ENCODE measurements at regions not wholly inside any gene's neighbourhood (a gene's known extent, or its start where the extent isn't known, plus 50 kb on each side); places are given as distances from the start of the nearest gene placed in this dataset.

DNA sequence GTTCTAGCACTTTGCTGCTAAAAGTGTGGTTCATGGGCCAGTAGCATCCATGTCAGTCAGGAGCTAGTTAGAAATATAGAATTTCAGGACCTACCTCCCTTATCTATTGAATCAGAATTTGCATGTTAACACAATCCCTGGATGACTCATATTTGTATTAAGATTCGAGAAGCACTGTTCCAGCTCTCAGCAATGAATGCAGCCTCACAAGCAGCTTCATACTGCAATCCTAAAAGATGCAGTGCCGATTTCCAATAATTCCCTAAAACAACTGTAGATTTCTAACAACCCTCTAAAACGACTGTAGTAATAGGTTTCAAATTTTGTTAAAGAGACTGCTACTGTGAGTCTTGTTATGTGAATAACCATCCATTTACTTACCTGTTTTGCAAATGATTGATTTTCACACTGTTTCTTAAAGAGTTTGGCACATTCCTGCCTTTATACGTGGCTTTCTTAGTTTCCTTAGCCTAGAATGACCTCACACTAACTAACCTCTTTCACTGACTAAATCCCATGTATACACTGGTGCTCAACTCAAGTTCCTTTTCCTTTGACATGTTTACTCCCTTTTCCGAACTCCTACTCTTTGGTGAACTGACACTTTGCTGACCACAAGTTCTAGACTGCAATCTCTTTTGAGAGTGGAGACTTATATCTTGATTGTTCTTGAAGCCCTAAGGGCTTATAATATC, 511.8 kb downstream of the METTL15 start:
- H3K27me3 Mint-ChIP-seq (ENCODE audit: low read depth), result peaks cover 4% of the 10 kb centered on the region
- H3K4me3 Mint-ChIP-seq, result no peak overlapping the region
- peaks cover 8% of the 10 kb centered on the region for H3K4me1 Mint-ChIP-seq
- no peak overlapping the region for H3K27ac Mint-ChIP-seq
- H3K36me3 Mint-ChIP-seq (ENCODE audit: low read depth), result no peaks in the 10 kb centered on the region
- no peak for TF ChIP-seq CTCF (IDR thresholded peaks at IDR 0.05; ENCODE audit: unreplicated experiment in 3 of 3)
- no peaks in the 10 kb centered on the region for H3K9me3 Mint-ChIP-seq

DNA sequence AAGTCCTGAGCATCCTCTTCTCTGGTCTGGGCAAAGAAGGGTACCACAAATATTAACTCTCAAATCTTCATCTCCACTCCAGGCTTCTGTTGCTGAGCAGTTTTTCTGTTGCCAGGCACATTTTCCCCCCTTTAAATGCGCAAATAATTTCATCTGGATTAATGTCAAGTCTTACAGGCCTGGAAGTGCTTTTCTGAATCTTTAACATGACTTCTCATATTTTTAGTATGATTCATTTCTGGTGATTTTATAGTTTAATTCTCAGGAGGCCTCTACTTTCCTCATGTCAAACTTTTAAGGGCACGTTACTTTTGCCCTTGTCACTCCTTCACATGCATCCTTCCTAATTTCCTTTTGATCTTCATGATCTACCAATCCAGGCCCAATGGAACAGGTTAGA, 510.2 kb downstream of the METTL15 start:
- Mint-ChIP-seq H3K4me3 (no peak overlapping the region), H3K4me1 (peaks cover 8% of the 10 kb centered on the region), H3K27ac (no peak overlapping the region), H3K9me3 (no peaks in the 10 kb centered on the region), H3K36me3 (ENCODE audit: low read depth) (no peaks in the 10 kb centered on the region), H3K27me3 (ENCODE audit: low read depth) (peaks cover 4% of the 10 kb centered on the region)
- no peak for TF ChIP-seq CTCF (IDR thresholded peaks at IDR 0.05; ENCODE audit: unreplicated experiment in 3 of 3)

DNA sequence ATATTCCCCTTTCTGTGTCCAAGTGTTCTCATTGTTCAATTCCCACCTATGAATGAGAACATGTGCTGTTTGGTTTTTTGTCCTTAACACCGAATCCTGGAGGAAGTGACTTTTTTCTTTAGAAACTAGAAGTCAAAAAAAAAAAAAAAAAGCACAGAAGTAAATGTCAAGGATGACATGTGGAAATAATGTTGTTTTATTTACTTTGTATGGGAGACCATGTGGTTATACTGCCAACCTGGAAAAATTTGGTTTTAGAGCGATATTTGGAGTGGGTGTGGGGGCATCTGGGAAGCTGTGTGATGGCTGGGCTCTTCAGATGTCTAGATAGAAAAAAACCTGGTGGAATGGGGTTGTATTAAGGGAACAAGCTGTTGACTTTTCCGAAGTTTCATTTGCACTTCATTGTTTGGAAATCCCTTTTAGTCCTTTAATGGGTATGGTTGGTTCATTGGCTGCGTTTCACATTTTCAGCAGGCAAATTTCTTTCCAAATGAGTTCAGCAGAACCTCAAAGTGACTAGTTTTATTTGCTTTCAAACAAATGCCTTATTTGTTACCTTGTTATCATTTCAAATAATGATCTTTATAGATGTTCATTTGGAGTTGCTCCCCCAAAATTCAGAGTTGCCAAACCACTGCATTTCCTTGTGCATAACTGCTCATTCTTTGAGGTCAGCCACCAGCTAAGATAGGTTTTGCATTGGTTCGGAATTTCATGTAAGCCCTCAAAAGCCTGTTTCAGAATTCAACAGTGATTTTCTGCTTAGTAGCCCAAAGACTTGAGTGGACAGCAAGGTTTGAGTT, 508.2 kb downstream of the METTL15 start:
- Mint-ChIP-seq H3K4me3 (no peak overlapping the region), H3K36me3 (ENCODE audit: low read depth) (no peaks in the 10 kb centered on the region), H3K4me1 (peaks cover 3% of the 10 kb centered on the region), H3K27ac (no peak overlapping the region), H3K27me3 (ENCODE audit: low read depth) (peaks cover 4% of the 10 kb centered on the region), H3K9me3 (no peaks in the 10 kb centered on the region)
- TF ChIP-seq CTCF (IDR thresholded peaks at IDR 0.05; ENCODE audit: unreplicated experiment in 3 of 3), result no peak

- no peaks in the 10 kb centered on the region for H3K36me3 Mint-ChIP-seq (ENCODE audit: low read depth)
- TF ChIP-seq CTCF (IDR thresholded peaks at IDR 0.05; ENCODE audit: unreplicated experiment in 3 of 3), result no peak
- H3K4me1 Mint-ChIP-seq, result peaks cover 3% of the 10 kb centered on the region
- H3K4me3 Mint-ChIP-seq, result no peak overlapping the region
- H3K27ac Mint-ChIP-seq, result no peak overlapping the region
- peaks cover 4% of the 10 kb centered on the region for H3K27me3 Mint-ChIP-seq (ENCODE audit: low read depth)
- no peaks in the 10 kb centered on the region for H3K9me3 Mint-ChIP-seq
Measured at GRCh38 chr11:28615542-28615941, 507.4 kb downstream of the METTL15 start.

GRCh38 chr11:28606930-28607329, 498.7 kb downstream of the METTL15 start:
- Mint-ChIP-seq H3K27me3 (ENCODE audit: low read depth) (no peaks in the 10 kb centered on the region), H3K9me3 (no peaks in the 10 kb centered on the region), H3K4me1 (no peaks in the 10 kb centered on the region), H3K4me3 (no peak overlapping the region), H3K36me3 (ENCODE audit: low read depth) (no peaks in the 10 kb centered on the region), H3K27ac (no peak overlapping the region)
- TF ChIP-seq CTCF (IDR thresholded peaks at IDR 0.05; ENCODE audit: unreplicated experiment in 3 of 3), result no peak
